ENCODE measurements at regions not wholly inside any gene's neighbourhood (a gene's known extent, or its start where the extent isn't known, plus 50 kb on each side); places are given as distances from the start of the nearest gene placed in this dataset.

DNA sequence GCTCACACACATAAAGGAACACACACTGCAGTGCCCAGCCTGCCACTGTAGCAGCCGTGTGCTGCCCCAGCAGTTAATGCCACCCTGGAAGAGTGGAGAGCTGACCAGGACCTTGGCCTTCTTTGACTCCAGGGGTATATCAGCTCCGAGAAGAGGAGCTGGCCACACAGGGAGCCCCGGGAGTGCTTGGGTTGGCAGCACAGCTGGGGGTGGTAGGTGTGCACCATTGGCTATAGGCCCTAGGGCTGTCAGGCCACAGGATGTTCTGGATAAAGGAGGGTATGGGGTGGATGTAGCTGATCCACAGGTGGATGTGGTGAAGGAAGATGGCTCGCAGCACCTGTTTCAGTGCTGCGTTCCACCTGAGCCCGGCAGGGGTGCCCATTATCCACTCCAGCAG is 640.5 kb downstream of the PLPP3 start:
- TF ChIP-seq POLR2AphosphoS5 (IDR thresholded peaks at IDR 0.05): no peak
- TF ChIP-seq, protein P1, sequence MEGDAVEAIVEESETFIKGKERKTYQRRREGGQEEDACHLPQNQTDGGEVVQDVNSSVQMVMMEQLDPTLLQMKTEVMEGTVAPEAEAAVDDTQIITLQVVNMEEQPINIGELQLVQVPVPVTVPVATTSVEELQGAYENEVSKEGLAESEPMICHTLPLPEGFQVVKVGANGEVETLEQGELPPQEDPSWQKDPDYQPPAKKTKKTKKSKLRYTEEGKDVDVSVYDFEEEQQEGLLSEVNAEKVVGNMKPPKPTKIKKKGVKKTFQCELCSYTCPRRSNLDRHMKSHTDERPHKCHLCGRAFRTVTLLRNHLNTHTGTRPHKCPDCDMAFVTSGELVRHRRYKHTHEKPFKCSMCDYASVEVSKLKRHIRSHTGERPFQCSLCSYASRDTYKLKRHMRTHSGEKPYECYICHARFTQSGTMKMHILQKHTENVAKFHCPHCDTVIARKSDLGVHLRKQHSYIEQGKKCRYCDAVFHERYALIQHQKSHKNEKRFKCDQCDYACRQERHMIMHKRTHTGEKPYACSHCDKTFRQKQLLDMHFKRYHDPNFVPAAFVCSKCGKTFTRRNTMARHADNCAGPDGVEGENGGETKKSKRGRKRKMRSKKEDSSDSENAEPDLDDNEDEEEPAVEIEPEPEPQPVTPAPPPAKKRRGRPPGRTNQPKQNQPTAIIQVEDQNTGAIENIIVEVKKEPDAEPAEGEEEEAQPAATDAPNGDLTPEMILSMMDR (IDR thresholded peaks at IDR 0.05): no peak

All from prostate gland (tissue), 2 donors.